T-cell (primary cell): ENCODE measurements at regions not wholly inside any gene's neighbourhood (a gene's known extent, or its start where the extent isn't known, plus 50 kb on each side); places are given as distances from the start of the nearest gene placed in this dataset.
A peak's percentile ranks its signal among the peaks of the same experiment; 100 is the strongest.

Experiments
- ATAC-seq, 4 experiments: fragments of 200-7000 bp in 3 of 4; fragments of 150-1000 bp in 1 of 4; cut with Tn5 transposase; replicated peaks in 1 of 4; 1 replicate in 3 of 4; 2 replicates in 1 of 4; pipeline ENCODE4 v1.10.0; 2021; ENCODE audit warnings: moderate library complexity in 3 of 4, mild to moderate bottlenecking in 2 of 4, moderate number of reproducible peaks in 1 of 4
- CTCF ChIA-PET, 2 donors: fragments of 300-600 bp; sonication (Branson Sonifier 250); formaldehyde crosslinking; loops; one replicate each; lab custom pipeline; 2022; ENCODE audit warnings: antibody characterized with exemption in 2 of 2; lab: Charles Lee
- POLR2A ChIA-PET, 2 donors: fragments of 300-600 bp; sonication (Branson Sonifier 250); formaldehyde crosslinking; loops; one replicate each; lab custom pipeline; 2022; ENCODE audit warnings: antibody characterized with exemption in 2 of 2; lab: Charles Lee
- DNase-seq, 35 experiments: peaks; one replicate each; pipeline versions ENCODE4 v3.0.0 to v3.0.0-alpha.2; 2013 to 2023
- H3K27ac ChIP-seq: one replicate; pipeline ENCODE4 v1.5.1; 2013; ENCODE audit warnings: low read length
- H3K27me3 ChIP-seq, 2 experiments: replicated peaks in 1 of 2; 1 replicate in 1 of 2; 2 replicates in 1 of 2; pipeline versions ENCODE4 v1.6.1 to v1.7.0; 2013; ENCODE audit warnings: low read length in 1 of 2, mixed read lengths in 1 of 2; ENCODE audit not compliant: control insufficient read depth in 2 of 2, insufficient read depth in 2 of 2; ENCODE audit errors: extremely low read depth in 1 of 2
- H3K36me3 ChIP-seq, 2 donors: 1 replicate in 1 of 2; 2 replicates in 1 of 2; pipeline versions ENCODE4 v1.6.1 to v1.7.0; 2013; ENCODE audit warnings: low read length in 1 of 2; ENCODE audit not compliant: control insufficient read depth in 2 of 2, insufficient read depth in 1 of 2; ENCODE audit errors: extremely low read depth in 1 of 2
- H3K4me1 ChIP-seq, 2 experiments: 1 replicate in 1 of 2; 2 replicates in 1 of 2; pipeline versions ENCODE4 v1.6.1 to v1.7.0; 2013; ENCODE audit warnings: low read length in 2 of 2, mixed read lengths in 1 of 2; ENCODE audit not compliant: insufficient read depth in 2 of 2, control insufficient read depth in 1 of 2; ENCODE audit errors: extremely low read depth in 1 of 2
- H3K4me3 ChIP-seq, 2 donors: 1 replicate in 1 of 2; 2 replicates in 1 of 2; pipeline versions ENCODE4 v1.5.1 to v1.7.0; 2013; ENCODE audit warnings: mild to moderate bottlenecking in 2 of 2, low read length in 1 of 2, moderate library complexity in 1 of 2; ENCODE audit not compliant: control insufficient read depth in 1 of 2; ENCODE audit errors: extremely low read depth in 1 of 2
- H3K9me3 ChIP-seq: 2 replicates; pipeline ENCODE4 v1.7.0; 2013
- H3K27ac Mint-ChIP-seq, 2 donors: one replicate each; pipeline ENCODE4 v1.8.0; 2020 to 2021; ENCODE audit warnings: mild to moderate bottlenecking in 2 of 2, mixed read lengths in 2 of 2
- H3K27me3 Mint-ChIP-seq, 2 donors: one replicate each; pipeline ENCODE4 v1.8.0; 2021 to 2022; ENCODE audit warnings: mixed read lengths in 2 of 2
- H3K36me3 Mint-ChIP-seq: one replicate; pipeline ENCODE4 v1.8.0; 2021; ENCODE audit warnings: mixed read lengths
- H3K4me1 Mint-ChIP-seq, 3 donors: one replicate each; pipeline ENCODE4 v1.8.0; 2020 to 2022; ENCODE audit warnings: mixed read lengths in 3 of 3, mild to moderate bottlenecking in 1 of 3
- H3K4me3 Mint-ChIP-seq, 3 donors: one replicate each; pipeline ENCODE4 v1.8.0; 2020 to 2022; ENCODE audit warnings: mild to moderate bottlenecking in 3 of 3, mixed read lengths in 3 of 3, moderate library complexity in 3 of 3
- H3K9me3 Mint-ChIP-seq, 3 donors: one replicate each; pipeline ENCODE4 v1.8.0; 2020 to 2022; ENCODE audit warnings: mixed read lengths in 3 of 3
- WGBS: methylation state at CpG from one replicate; pipeline ENCODE4 v1.1.5; 2013; ENCODE audit warnings: missing lambda C conversion rate; ENCODE audit not compliant: insufficient coverage; 5-methylcytosine and 5-hydroxymethylcytosine counted together

- no peaks in the 10 kb centered on the region for H3K4me1 ChIP-seq
- DNase-seq, result no peak
- H3K9me3 Mint-ChIP-seq, result no peaks in the 10 kb centered on the region
Measured at GRCh38 chr15:96585484-96586386, 255.2 kb downstream of the NR2F2 start.

GRCh38 chr15:96586901-96587300 lies 256.4 kb downstream of the NR2F2 start:
- no peaks in the 10 kb centered on the region for H3K9me3 ChIP-seq
- no peak for ATAC-seq
- no peaks in the 10 kb centered on the region for H3K27me3 ChIP-seq
- Mint-ChIP-seq H3K9me3 (no peaks in the 10 kb centered on the region), H3K4me3 (no peak overlapping the region), H3K27me3 (peaks cover 2 to 11% of the 10 kb centered on the region in 2 donors), H3K4me1 (no peaks in the 10 kb centered on the region), H3K36me3 (no peaks in the 10 kb centered on the region), H3K27ac (no peak overlapping the region)
- ChIA-PET POLR2A (no interaction called here), CTCF (no interaction called here)
- no peak overlapping the region for H3K4me3 ChIP-seq
- no peaks in the 10 kb centered on the region for H3K4me1 ChIP-seq
- H3K36me3 ChIP-seq, result no peaks in the 10 kb centered on the region
- 46% methylated on average over 3 of the region's 4 CpGs for WGBS
- no peak overlapping the region for H3K27ac ChIP-seq
- DNase-seq, result peak in 1 of 35 experiments; percentile 13

More at GRCh38 chr15:96585484-96586386, 255.2 kb downstream of the NR2F2 start:
- Mint-ChIP-seq H3K36me3 (no peaks in the 10 kb centered on the region), H3K4me1 (no peaks in the 10 kb centered on the region), H3K4me3 (no peak overlapping the region), H3K27ac (no peak overlapping the region), H3K27me3 (peaks cover under 1 to 14% of the 10 kb centered on the region in 2 donors)
- Histone ChIP-seq H3K27ac (no peak overlapping the region), H3K9me3 (no peaks in the 10 kb centered on the region), H3K4me3 (no peak overlapping the region), H3K36me3 (no peaks in the 10 kb centered on the region), H3K27me3 (no peaks in the 10 kb centered on the region)
- no peak for ATAC-seq
- WGBS, result 100% methylated on average over 1 of the region's 9 CpGs
- ChIA-PET CTCF (no interaction called here), POLR2A (no interaction called here)

- H3K36me3 Mint-ChIP-seq, result no peaks in the 10 kb centered on the region
- Histone ChIP-seq H3K4me3 (no peak overlapping the region), H3K9me3 (no peaks in the 10 kb centered on the region), H3K4me1 (no peaks in the 10 kb centered on the region), H3K27me3 (no peaks in the 10 kb centered on the region), H3K36me3 (no peaks in the 10 kb centered on the region), H3K27ac (no peak overlapping the region)
- WGBS, result 67% methylated on average over 2 of the region's 3 CpGs
- H3K4me3 Mint-ChIP-seq, result no peak overlapping the region
- POLR2A ChIA-PET, result no interaction called here
- H3K9me3 Mint-ChIP-seq, result no peaks in the 10 kb centered on the region
- ATAC-seq, result no peak
- DNase-seq, result no peak
- no peaks in the 10 kb centered on the region for H3K4me1 Mint-ChIP-seq
- peaks cover 2 to 4% of the 10 kb centered on the region in 2 donors for H3K27me3 Mint-ChIP-seq
- H3K27ac Mint-ChIP-seq, result no peak overlapping the region
- CTCF ChIA-PET, result no interaction called here
Measured at GRCh38 chr15:96589864-96590263, 259.4 kb downstream of the NR2F2 start.

GRCh38 chr15:96593735-96594134 lies 263.2 kb downstream of the NR2F2 start:
- no peak overlapping the region for H3K27ac Mint-ChIP-seq
- H3K9me3 ChIP-seq, result no peaks in the 10 kb centered on the region
- ATAC-seq (no peak), DNase-seq (no peak)
- no peaks in the 10 kb centered on the region for H3K9me3 Mint-ChIP-seq
- CTCF ChIA-PET, result no interaction called here
- H3K27me3 ChIP-seq, result no peaks in the 10 kb centered on the region
- no peak overlapping the region for H3K4me3 ChIP-seq
- peaks cover 0 to 2% of the 10 kb centered on the region in 2 donors for H3K27me3 Mint-ChIP-seq
- no peaks in the 10 kb centered on the region for H3K4me1 Mint-ChIP-seq
- no peak overlapping the region for H3K4me3 Mint-ChIP-seq
- H3K27ac ChIP-seq, result no peak overlapping the region
- H3K36me3 ChIP-seq, result no peaks in the 10 kb centered on the region
- POLR2A ChIA-PET, result no interaction called here
- H3K4me1 ChIP-seq, result no peaks in the 10 kb centered on the region
- no peaks in the 10 kb centered on the region for H3K36me3 Mint-ChIP-seq
- 48% methylated on average over 2 of the region's 7 CpGs for WGBS

- H3K9me3 Mint-ChIP-seq, result no peaks in the 10 kb centered on the region
- Histone ChIP-seq H3K36me3 (no peaks in the 10 kb centered on the region), H3K4me3 (no peak overlapping the region), H3K27me3 (no peaks in the 10 kb centered on the region), H3K9me3 (no peaks in the 10 kb centered on the region), H3K4me1 (no peaks in the 10 kb centered on the region), H3K27ac (no peak overlapping the region)
- CTCF ChIA-PET, result no interaction called here
- no peaks in the 10 kb centered on the region for H3K36me3 Mint-ChIP-seq
- ATAC-seq (no peak), DNase-seq (no peak)
- no CpG with 5 or more reads among the region's 3 CpGs for WGBS
- POLR2A ChIA-PET, result no interaction called here
- H3K27me3 Mint-ChIP-seq, result no peaks in the 10 kb centered on the region
- no peak overlapping the region for H3K4me3 Mint-ChIP-seq
- no peaks in the 10 kb centered on the region for H3K4me1 Mint-ChIP-seq
- no peak overlapping the region for H3K27ac Mint-ChIP-seq
Measured at GRCh38 chr15:96595951-96596350, 265.5 kb downstream of the NR2F2 start.

GRCh38 chr15:96598514-96598913 lies 268.0 kb downstream of the NR2F2 start:
- no peak overlapping the region for H3K4me3 ChIP-seq
- H3K4me1 ChIP-seq, result no peaks in the 10 kb centered on the region
- Mint-ChIP-seq H3K4me1 (no peaks in the 10 kb centered on the region), H3K27ac (no peak overlapping the region), H3K27me3 (no peaks in the 10 kb centered on the region), H3K9me3 (no peaks in the 10 kb centered on the region), H3K36me3 (no peaks in the 10 kb centered on the region), H3K4me3 (no peak overlapping the region)
- ChIA-PET POLR2A (no interaction called here), CTCF (no interaction called here)
- no peaks in the 10 kb centered on the region for H3K9me3 ChIP-seq
- ATAC-seq (no peak), DNase-seq (no peak)
- 25% methylated on average over 2 of the region's 5 CpGs for WGBS
- no peak overlapping the region for H3K27ac ChIP-seq
- H3K36me3 ChIP-seq, result no peaks in the 10 kb centered on the region
- H3K27me3 ChIP-seq, result no peaks in the 10 kb centered on the region
